ENCODE measurements at regions not wholly inside any gene's neighbourhood (a gene's known extent, or its start where the extent isn't known, plus 50 kb on each side); places are given as distances from the start of the nearest gene placed in this dataset.

DNA sequence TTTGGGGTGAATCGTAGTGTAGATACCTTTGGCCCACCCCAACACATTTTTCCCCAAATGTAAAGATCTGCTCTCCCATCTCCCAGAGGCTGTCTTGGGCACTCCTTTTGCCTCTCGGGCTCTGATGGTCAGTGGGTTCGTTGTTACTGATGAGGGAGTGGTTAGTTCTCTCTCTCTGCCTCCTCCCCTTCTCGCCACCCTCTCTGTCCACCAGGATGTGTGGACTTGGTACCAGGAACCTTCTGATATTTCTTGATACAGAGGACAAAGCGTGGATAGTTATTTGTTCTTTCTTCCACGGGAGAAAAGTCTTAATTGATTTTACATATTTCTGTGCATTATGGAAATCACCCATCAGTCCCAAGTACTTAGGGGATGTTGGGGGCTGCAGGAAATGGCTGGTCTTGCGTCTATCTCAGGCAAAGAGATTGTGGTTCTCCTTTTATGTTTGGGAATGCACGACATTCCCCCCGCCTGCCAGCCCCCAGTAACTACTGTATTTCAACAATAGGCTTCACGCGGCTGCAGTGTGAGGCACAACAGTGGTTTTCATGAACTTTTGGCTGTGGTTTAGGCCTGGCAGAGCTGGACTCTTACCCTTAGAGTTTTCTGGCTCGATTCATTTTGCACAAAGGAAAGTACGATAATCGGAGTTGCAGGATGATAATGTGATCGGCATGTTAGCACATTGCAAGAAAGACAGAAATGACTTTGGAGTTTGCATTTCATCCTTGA lies 79.0 kb upstream of the ZNF536 start:
- TF ChIP-seq MXI1 (IDR thresholded peaks at IDR 0.05; ENCODE audit: low read depth, low read length) = no peak
- no peak for TF ChIP-seq CTCF (IDR thresholded peaks at IDR 0.05)

Data from SK-N-SH (cell line).